GM18502 (cell line): ENCODE measurements at regions not wholly inside any gene's neighbourhood (a gene's known extent, or its start where the extent isn't known, plus 50 kb on each side); places are given as distances from the start of the nearest gene placed in this dataset.

ENCODE experiments used
- ATAC-seq: cut with Tn5 transposase; IDR thresholded peaks from one replicate; pipeline ENCODE4 v1.9.1; 2021; ENCODE audit warnings: mild to moderate bottlenecking; ENCODE audit not compliant: unreplicated experiment, poor library complexity

DNA sequence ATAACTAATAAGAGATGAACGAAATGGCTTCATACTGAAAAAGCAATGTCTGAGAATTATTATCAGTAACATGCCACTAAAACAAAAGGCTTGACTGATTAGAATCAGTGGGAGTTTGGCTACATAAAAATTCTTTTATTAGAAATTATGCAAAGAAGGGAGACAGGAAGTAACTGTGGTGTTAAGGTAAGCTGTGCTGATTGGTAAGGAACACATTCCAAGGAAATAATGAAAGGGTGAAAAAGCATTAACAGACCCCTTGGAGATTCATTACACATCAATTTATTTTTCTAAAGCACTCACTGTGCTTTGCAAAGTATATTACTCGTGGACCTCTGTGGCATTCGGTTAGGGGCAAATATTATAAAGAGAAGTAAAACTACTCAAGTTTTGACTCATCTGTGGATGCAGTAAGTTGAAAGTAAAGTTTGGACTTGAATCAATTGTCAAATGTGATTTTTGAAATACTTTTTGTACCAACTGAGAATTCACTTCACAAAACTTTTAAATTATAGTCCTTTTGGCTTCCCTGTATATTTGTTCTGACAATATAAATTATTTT lies 176.1 kb upstream of the ZPLD1 start:
- ATAC-seq = peak; percentile 94

- ATAC-seq = no peak
Measured at GRCh38 chr3:102259663-102260062, 175.2 kb upstream of the ZPLD1 start.

GRCh38 chr3:102265720-102266119 lies 169.1 kb upstream of the ZPLD1 start:
- ATAC-seq = peak; percentile 65

GRCh38 chr3:102269406-102269805 lies 165.4 kb upstream of the ZPLD1 start:
- ATAC-seq = no peak

- no peak for ATAC-seq
Measured at GRCh38 chr3:102290241-102290640, 144.6 kb upstream of the ZPLD1 start.

DNA sequence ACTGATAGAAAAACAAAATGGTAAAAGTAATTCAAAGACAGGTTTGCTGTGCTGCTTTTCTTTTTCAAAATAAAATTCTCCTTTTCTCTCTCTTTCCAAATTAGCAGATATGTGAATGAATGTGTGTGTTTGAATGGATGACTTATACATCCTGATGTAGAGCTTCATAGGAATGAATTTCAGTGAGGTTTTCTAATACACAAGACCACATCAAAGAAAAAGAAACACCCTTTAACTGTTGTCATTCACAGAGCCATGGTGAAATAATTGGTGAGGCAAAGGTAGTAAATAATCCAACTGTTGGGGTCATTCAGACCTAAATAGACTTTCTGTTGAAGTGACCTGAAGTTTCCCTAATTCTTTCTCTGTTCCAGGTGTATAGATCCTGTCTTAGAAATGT lies 139.1 kb upstream of the ZPLD1 start:
- no peak for ATAC-seq

DNA sequence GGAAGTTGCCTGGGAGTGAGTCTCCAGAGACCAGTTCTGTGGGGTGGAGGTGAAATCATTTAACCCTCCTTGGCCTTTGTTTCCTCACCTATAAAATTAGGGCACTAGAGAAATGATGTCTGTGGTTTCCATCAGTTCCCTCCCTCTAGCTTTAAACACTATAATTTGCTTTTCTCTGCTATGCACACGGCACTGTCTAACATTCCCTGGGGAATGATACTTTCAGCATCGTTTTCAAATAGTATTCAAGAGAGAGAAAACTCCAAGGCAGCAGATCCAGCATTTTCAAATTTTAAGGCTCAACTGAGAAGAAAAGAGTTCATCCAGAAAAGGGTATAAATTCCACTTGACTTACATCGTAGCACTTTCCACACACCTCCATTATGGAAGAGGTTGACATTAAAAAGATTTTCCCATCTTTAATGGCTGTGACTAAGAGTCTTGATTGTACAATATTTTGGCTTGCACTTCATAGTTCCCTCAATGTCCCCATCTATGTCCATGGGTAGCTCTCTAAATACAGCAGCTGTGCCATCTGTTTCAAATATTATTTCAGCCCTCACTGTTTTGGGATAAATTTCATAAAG lies 137.7 kb upstream of the ZPLD1 start:
- no peak for ATAC-seq

- ATAC-seq = peak; percentile 62
Measured at GRCh38 chr3:102299125-102299877, 135.5 kb upstream of the ZPLD1 start.

GRCh38 chr3:102301155-102301880 lies 133.5 kb upstream of the ZPLD1 start:
- ATAC-seq = no peak

DNA sequence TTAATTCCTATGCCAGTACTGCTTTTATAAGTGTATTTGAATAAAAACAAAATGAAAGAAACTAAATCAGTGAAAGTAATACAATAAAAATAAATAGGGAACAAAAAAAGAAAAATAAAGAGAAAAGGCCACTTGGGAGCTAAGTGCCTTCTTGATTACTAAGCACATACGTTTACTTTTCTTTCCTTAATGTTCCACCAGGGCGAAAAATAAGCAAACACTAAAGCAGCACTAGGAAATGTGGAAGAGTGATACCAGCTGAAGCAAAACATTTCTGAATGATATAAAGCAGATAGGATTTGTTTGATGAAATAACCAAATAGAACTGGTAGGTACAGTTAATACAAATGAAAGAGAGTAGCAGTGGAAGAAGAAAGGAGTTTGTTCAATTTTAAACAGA lies 132.8 kb upstream of the ZPLD1 start:
- ATAC-seq = no peak

DNA sequence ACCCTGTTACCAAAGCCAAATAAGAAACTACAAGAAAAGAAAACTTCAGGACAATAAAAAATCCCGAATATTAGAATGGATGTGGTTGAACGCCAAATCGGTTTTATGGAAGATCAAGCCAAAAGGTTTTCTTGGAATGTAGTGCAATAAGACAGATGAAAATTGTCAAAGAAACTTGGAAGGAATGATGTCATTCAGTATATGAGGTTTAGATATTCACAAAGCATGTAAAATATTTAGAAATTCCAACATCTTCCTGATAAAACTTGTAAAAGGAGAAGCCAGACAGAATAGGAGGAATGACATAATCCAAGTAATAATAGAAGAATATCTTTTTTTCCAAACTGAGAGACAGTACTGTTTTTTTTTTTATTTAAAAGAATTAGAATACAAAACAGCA lies 130.3 kb upstream of the ZPLD1 start:
- no peak for ATAC-seq

GRCh38 chr3:102307442-102307841 lies 127.4 kb upstream of the ZPLD1 start:
- no peak for ATAC-seq

GRCh38 chr3:102329066-102329465 lies 105.7 kb upstream of the ZPLD1 start:
- no peak for ATAC-seq

- no peak for ATAC-seq
Measured at GRCh38 chr3:102329561-102329960, 105.3 kb upstream of the ZPLD1 start.

DNA sequence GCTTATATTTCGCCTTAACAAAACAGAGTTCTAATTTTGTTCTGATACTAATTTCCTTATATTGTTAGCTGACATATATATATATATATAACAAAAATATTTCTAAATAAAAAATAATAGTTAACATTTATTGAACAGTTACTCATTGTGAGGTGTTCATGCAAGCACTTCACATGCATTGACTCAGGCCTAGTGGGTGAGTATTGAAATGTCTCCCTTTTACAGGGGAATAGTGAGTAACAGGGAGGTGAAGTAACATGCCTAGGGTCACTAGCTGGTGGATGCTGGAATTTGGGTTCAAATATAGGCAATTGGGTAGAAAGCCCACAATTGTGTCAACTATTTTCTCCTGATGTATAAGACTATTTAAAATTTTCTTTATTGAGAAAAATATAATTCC lies 102.6 kb upstream of the ZPLD1 start:
- ATAC-seq = no peak

GRCh38 chr3:102332934-102333333 lies 101.9 kb upstream of the ZPLD1 start:
- ATAC-seq = no peak

- ATAC-seq = no peak
Measured at GRCh38 chr3:102336130-102336529, 98.7 kb upstream of the ZPLD1 start.

DNA sequence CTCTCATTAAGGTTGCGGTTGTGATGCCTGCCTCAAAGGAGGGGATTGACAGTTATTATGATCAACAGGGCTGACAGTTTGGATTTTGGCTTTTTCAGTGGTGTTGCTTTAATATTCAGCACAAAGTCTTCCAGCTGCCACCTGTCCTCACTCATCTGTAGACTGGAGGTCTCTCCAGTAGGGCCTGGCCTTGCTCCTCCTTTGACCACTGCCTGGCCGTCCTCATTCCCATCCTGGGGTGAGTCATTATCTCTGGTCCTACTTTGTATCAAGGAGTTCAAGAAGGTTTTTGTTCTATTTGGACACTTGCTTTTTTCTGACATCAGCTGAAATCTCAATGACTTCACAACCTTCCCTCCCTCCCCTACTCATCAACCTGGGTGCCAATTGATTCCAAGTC lies 95.1 kb upstream of the ZPLD1 start:
- ATAC-seq = no peak

DNA sequence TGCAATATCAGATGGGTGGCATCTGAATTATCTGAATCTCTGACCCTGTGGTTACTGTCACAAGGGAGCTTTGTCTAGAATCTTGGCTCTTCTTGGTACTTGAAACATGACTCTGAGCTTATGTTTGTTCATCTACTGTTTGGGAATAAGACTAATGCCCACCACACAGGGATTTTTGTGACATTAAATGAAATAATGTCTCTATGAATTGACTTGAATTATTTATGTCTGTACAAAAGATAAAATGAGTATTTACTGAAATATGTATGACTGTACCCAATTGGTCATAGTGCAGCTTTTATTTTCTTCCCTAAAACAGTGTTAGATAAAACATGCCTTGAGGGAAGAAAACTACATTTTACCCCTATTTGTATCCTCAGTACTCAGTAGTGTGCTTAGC lies 87.9 kb upstream of the ZPLD1 start:
- ATAC-seq = no peak

- no peak for ATAC-seq
Measured at GRCh38 chr3:102348904-102349303, 85.9 kb upstream of the ZPLD1 start.

- ATAC-seq = no peak
Measured at GRCh38 chr3:102353148-102353547, 81.7 kb upstream of the ZPLD1 start.
